Endothelial cell of umbilical vein (primary cell): ENCODE measurements at regions not wholly inside any gene's neighbourhood (a gene's known extent, or its start where the extent isn't known, plus 50 kb on each side); places are given as distances from the start of the nearest gene placed in this dataset.

Experiments used
- BruUV-seq: library from RNA; stranded (reverse); fragments of 400-500 nt; replicated peaks from 2 replicates; lab custom pipeline; 2021; lab: Mats Ljungman, UMichigan
- CTCF ChIA-PET: fragments of 300-600, 350-600 bp; sonication (Branson Sonifier 250); formaldehyde crosslinking; loops from one replicate; lab custom pipeline; 2021; ENCODE audit warnings: antibody characterized with exemption, inconsistent platforms; lab: Charles Lee
- POLR2A ChIA-PET: fragments of 300-600, 350-600 bp; sonication (Branson Sonifier 250); formaldehyde crosslinking; loops from one replicate; lab custom pipeline; 2021; ENCODE audit warnings: antibody characterized with exemption, inconsistent platforms; lab: Charles Lee
- DNase-seq: peaks from one replicate; pipeline ENCODE4 v3.0.0-alpha.2; 2011; ENCODE audit warnings: low read depth, low spot score
- FAIRE-seq: peaks from 2 replicates; lab custom pipeline; 2011; peaks lifted over from hg19 to GRCh38; lab: Jason Lieb, UNC
- H2AFZ ChIP-seq: 2 replicates; pipeline ENCODE4 v1.6.0; 2012; ENCODE audit warnings: low read depth, low read length, control low read depth, inconsistent platforms
- H3K27ac ChIP-seq: 2 replicates; pipeline ENCODE4 v1.5.1; 2011; ENCODE audit warnings: low read depth, mild to moderate bottlenecking, control low read depth, low read length, moderate library complexity; ENCODE audit not compliant: insufficient read depth
- H3K27me3 ChIP-seq, 2 experiments: 2 replicates each; pipeline versions ENCODE4 v1.6.0 to v1.6.1; 2011; ENCODE audit warnings: low read length in 2 of 2, mixed read lengths in 1 of 2; ENCODE audit not compliant: control insufficient read depth in 2 of 2, insufficient read depth in 2 of 2
- H3K36me3 ChIP-seq, 2 experiments: 2 replicates in 1 of 2; 3 replicates in 1 of 2; pipeline ENCODE4 v1.5.1; 2011; ENCODE audit warnings: low read length in 2 of 2, mild to moderate bottlenecking in 1 of 2, moderate library complexity in 1 of 2; ENCODE audit not compliant: control insufficient read depth in 2 of 2, insufficient read depth in 2 of 2; ENCODE audit errors: extremely low read depth in 1 of 2
- H3K4me1 ChIP-seq: 3 replicates; pipeline ENCODE4 v1.5.1; 2011; ENCODE audit warnings: mild to moderate bottlenecking, low read length; ENCODE audit not compliant: control insufficient read depth, insufficient read depth; ENCODE audit errors: extremely low read depth
- H3K4me2 ChIP-seq: 2 replicates; pipeline ENCODE4 v1.6.1; 2011; ENCODE audit warnings: low read length, control low read depth, mixed read lengths; ENCODE audit not compliant: insufficient read depth
- H3K4me3 ChIP-seq, 3 experiments: fragments of 200-600 bp in 1 of 3; sonication (generic), shearing (Covaris generic) in 1 of 3; replicated peaks in 1 of 3; 2 replicates each; pipeline ENCODE4 v1.5.1; 2011 to 2016; ENCODE audit warnings: control low read depth in 3 of 3, low read length in 3 of 3, mild to moderate bottlenecking in 2 of 3, inconsistent platforms in 1 of 3, low read depth in 1 of 3, moderate library complexity in 1 of 3; ENCODE audit not compliant: insufficient read depth in 1 of 3
- H3K79me2 ChIP-seq: 2 replicates; pipeline ENCODE4 v1.6.0; 2012; ENCODE audit warnings: low read length, inconsistent platforms; ENCODE audit not compliant: control insufficient read depth, insufficient read depth
- H3K9ac ChIP-seq: replicated peaks from 2 replicates; pipeline ENCODE3; 2011; ENCODE audit warnings: low read length, control low read depth; ENCODE audit not compliant: insufficient read depth; ENCODE audit errors: extremely low read depth
- H3K9me1 ChIP-seq: replicated peaks from 3 replicates; pipeline ENCODE4 v1.6.0; 2011; ENCODE audit warnings: mild to moderate bottlenecking, low read length; ENCODE audit not compliant: control insufficient read depth, insufficient read depth; ENCODE audit errors: extremely low read depth
- H3K9me3 ChIP-seq: replicated peaks from 2 replicates; pipeline ENCODE4 v1.5.1; 2012; ENCODE audit warnings: low read length, inconsistent platforms; ENCODE audit not compliant: control insufficient read depth, insufficient read depth
- H4K20me1 ChIP-seq: replicated peaks from 2 replicates; pipeline ENCODE3; 2011; ENCODE audit warnings: mild to moderate bottlenecking, low read length; ENCODE audit not compliant: control insufficient read depth, insufficient read depth; ENCODE audit errors: extremely low read depth
- CTCF ChIP-seq, 2 donors: IDR thresholded peaks; 1 replicate in 1 of 2; 2 replicates in 1 of 2; pipeline ENCODE4 v1.5.1; 2011; ENCODE audit warnings: low read length in 2 of 2, mild to moderate bottlenecking in 2 of 2, moderate library complexity in 2 of 2, control low read depth in 1 of 2, inconsistent platforms in 1 of 2, low read depth in 1 of 2; ENCODE audit not compliant: insufficient read depth in 1 of 2; ENCODE audit errors: extremely low read depth in 1 of 2
- EZH2 ChIP-seq: IDR thresholded peaks from 2 replicates; pipeline ENCODE4 v1.6.1; 2012; ENCODE audit warnings: borderline replicate concordance, low read depth, mild to moderate bottlenecking, moderate library complexity, low read length, inconsistent platforms; ENCODE audit not compliant: severe bottlenecking
- FOS ChIP-seq: IDR thresholded peaks from 2 replicates; pipeline ENCODE4 v1.6.1; 2011; ENCODE audit warnings: mild to moderate bottlenecking, low read length, moderate library complexity, borderline replicate concordance; ENCODE audit not compliant: insufficient read depth
- GATA2 ChIP-seq: IDR thresholded peaks from 2 replicates; pipeline ENCODE4 v1.7.0; 2011; ENCODE audit warnings: low read depth, mild to moderate bottlenecking, moderate library complexity, mixed read lengths, low read length; ENCODE audit not compliant: insufficient read length, insufficient read depth
- JUN ChIP-seq: IDR thresholded peaks from 2 replicates; pipeline ENCODE4 v1.6.1; 2011; ENCODE audit warnings: borderline replicate concordance, low read depth; ENCODE audit not compliant: insufficient read length, insufficient read depth
- MAX ChIP-seq: IDR thresholded peaks from 2 replicates; pipeline ENCODE4 v1.6.1; 2011; ENCODE audit not compliant: insufficient read depth, insufficient read length
- MYC ChIP-seq: IDR thresholded peaks from one replicate; pipeline ENCODE4 v1.6.1; 2011; ENCODE audit warnings: mild to moderate bottlenecking, low read depth, low read length
- POLR2A ChIP-seq: IDR thresholded peaks from 2 replicates; pipeline ENCODE4 v1.6.1; 2012; ENCODE audit warnings: low read depth, mild to moderate bottlenecking, control low read depth, low read length
- POLR2AphosphoS5 ChIP-seq: IDR thresholded peaks from 2 replicates; pipeline ENCODE4 v1.6.1; 2012; ENCODE audit warnings: low read depth, mild to moderate bottlenecking, control low read depth, low read length, moderate library complexity; ENCODE audit not compliant: insufficient read depth
- dilution Hi-C: fragments of 300-500 bp; cut with MboI; formaldehyde crosslinking; loops from one replicate; pipeline ENCODE4 v1.15.0; 2019; ENCODE audit warnings: low sequenced_read_pairs; ENCODE audit not compliant: extremely low pct_ligation_motif_present
- intact Hi-C: fragments of 100-400 bp; cut with micrococcal nuclease; formaldehyde crosslinking; loops from one replicate; pipeline ENCODE4 v1.10.0; 2022

- H3K4me2 ChIP-seq: no peak overlapping the region
- dilution Hi-C loops (no loop called here), intact Hi-C loops (no loop called here)
- no peaks in the 10 kb centered on the region for H3K4me1 ChIP-seq
- H3K27me3 ChIP-seq: no peaks in the 10 kb centered on the region
- POLR2A ChIA-PET: no interaction called here
- H3K9me3 ChIP-seq: peaks cover 5% of the 10 kb centered on the region
- TF ChIP-seq JUN: no peak
- no peak for TF ChIP-seq GATA2
- no peak for TF ChIP-seq CTCF (IDR thresholded peaks at IDR 0.05; ENCODE audit: extremely low read depth in 1 of 2, insufficient read depth in 1 of 2, low read depth in 1 of 2, low read length in 2 of 2)
- no peak for TF ChIP-seq EZH2
- TF ChIP-seq POLR2A: no peak
- TF ChIP-seq FOS: no peak
- no peak for TF ChIP-seq MYC
- TF ChIP-seq MAX: no peak
- TF ChIP-seq POLR2AphosphoS5: no peak
- no peaks in the 10 kb centered on the region for H4K20me1 ChIP-seq
- no peaks in the 10 kb centered on the region for H3K36me3 ChIP-seq
- H3K27ac ChIP-seq: no peak overlapping the region
- no peaks in the 10 kb centered on the region for H3K9me1 ChIP-seq
- no peak for DNase-seq
- no peak overlapping the region for H2AFZ ChIP-seq
- H3K9ac ChIP-seq: no peak overlapping the region
- BruUV-seq: no TSS peak
- H3K4me3 ChIP-seq: no peak overlapping the region
- no peak for FAIRE-seq
- CTCF ChIA-PET: no interaction called here
- H3K79me2 ChIP-seq: no peaks in the 10 kb centered on the region
Measured at GRCh38 chr16:79351927-79352326, 248.6 kb downstream of the MAF start.
